ENCODE measurements at regions not wholly inside any gene's neighbourhood (a gene's known extent, or its start where the extent isn't known, plus 50 kb on each side); places are given as distances from the start of the nearest gene placed in this dataset.

- Histone ChIP-seq H3K4me1 (ENCODE audit: control insufficient read depth in 1 of 2, insufficient read depth in 1 of 2, low read depth in 1 of 2, low read length in 1 of 2) (no peaks in the 10 kb centered on the region), H3K27me3 (no peaks in the 10 kb centered on the region), H3K4me3 (ENCODE audit: low read depth in 1 of 2, low read length in 1 of 2) (no peak overlapping the region), H3K9me3 (no peaks in the 10 kb centered on the region), H3K27ac (no peak overlapping the region), H3K36me3 (no peaks in the 10 kb centered on the region)
- no peak for TF ChIP-seq CTCF (IDR thresholded peaks at IDR 0.05)
Observed at GRCh38 chr13:109369353-109370052, 416.9 kb downstream of the IRS2 start.

GRCh38 chr13:109368230-109368629 lies 418.2 kb downstream of the IRS2 start:
- Histone ChIP-seq H3K27me3 (no peaks in the 10 kb centered on the region), H3K9me3 (no peaks in the 10 kb centered on the region), H3K4me1 (ENCODE audit: control insufficient read depth in 1 of 2, insufficient read depth in 1 of 2, low read depth in 1 of 2, low read length in 1 of 2) (no peaks in the 10 kb centered on the region), H3K36me3 (no peaks in the 10 kb centered on the region), H3K27ac (no peak overlapping the region), H3K4me3 (ENCODE audit: low read depth in 1 of 2, low read length in 1 of 2) (no peak overlapping the region)
- TF ChIP-seq CTCF (IDR thresholded peaks at IDR 0.05), result no peak

DNA sequence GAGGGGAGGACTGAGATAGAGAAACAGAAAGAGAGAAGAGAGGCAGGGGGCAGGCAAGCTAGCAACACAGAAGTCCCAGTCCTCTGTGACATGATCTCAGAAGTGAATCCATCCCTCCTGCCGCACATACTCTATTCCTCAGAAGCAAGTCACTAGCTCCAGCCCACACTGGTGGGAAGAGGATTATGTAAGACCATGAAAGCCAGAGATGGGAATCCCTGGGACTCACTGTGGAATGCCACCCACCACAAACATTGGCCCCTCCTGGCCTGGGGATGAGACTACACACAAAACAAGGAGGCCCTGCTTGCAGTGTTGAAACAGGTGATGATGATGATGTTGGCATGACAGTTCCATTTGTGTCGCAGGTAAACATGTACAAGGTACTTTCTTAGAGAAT lies 419.9 kb downstream of the IRS2 start:
- Histone ChIP-seq H3K9me3 (no peaks in the 10 kb centered on the region), H3K27me3 (no peaks in the 10 kb centered on the region), H3K27ac (no peak overlapping the region), H3K4me3 (ENCODE audit: low read depth in 1 of 2, low read length in 1 of 2) (no peak overlapping the region), H3K36me3 (no peaks in the 10 kb centered on the region), H3K4me1 (ENCODE audit: control insufficient read depth in 1 of 2, insufficient read depth in 1 of 2, low read depth in 1 of 2, low read length in 1 of 2) (peaks cover 15% of the 10 kb centered on the region in 2 experiments)
- TF ChIP-seq CTCF (IDR thresholded peaks at IDR 0.05), result no peak

DNA sequence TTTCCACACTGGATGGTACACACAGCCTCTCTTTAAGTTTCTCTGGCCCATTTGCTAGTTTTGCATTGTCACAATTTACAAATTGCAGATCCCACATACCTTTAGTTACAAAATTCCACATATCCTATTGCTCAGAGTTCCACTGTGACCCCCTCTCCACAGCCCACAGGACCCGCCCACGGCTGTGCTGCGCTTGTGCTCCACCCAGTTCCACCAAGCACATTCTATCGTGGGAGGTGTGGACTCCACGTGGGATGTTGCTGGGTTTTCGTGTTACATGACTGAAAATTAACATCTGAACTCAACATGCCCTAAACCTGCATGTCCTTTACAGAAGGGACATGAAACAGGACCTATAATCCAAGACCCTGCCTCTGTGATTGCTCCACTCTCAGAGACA lies 423.0 kb downstream of the IRS2 start:
- H3K4me1 ChIP-seq (ENCODE audit: control insufficient read depth in 1 of 2, insufficient read depth in 1 of 2, low read depth in 1 of 2, low read length in 1 of 2), result peaks cover 21 to 31% of the 10 kb centered on the region in 2 experiments
- no peak for TF ChIP-seq CTCF (IDR thresholded peaks at IDR 0.05)
- H3K27ac ChIP-seq, result no peak overlapping the region
- no peaks in the 10 kb centered on the region for H3K9me3 ChIP-seq
- H3K4me3 ChIP-seq (ENCODE audit: low read depth in 1 of 2, low read length in 1 of 2), result no peak overlapping the region
- H3K27me3 ChIP-seq, result no peaks in the 10 kb centered on the region
- no peaks in the 10 kb centered on the region for H3K36me3 ChIP-seq

- TF ChIP-seq CTCF (IDR thresholded peaks at IDR 0.05), result no peak
- H3K36me3 ChIP-seq, result no peaks in the 10 kb centered on the region
- no peak overlapping the region for H3K4me3 ChIP-seq (ENCODE audit: low read depth in 1 of 2, low read length in 1 of 2)
- no peaks in the 10 kb centered on the region for H3K9me3 ChIP-seq
- H3K4me1 ChIP-seq (ENCODE audit: control insufficient read depth in 1 of 2, insufficient read depth in 1 of 2, low read depth in 1 of 2, low read length in 1 of 2), result peaks cover 21 to 31% of the 10 kb centered on the region in 2 experiments
- peak overlapping the region; percentile 73 for H3K27ac ChIP-seq
- no peaks in the 10 kb centered on the region for H3K27me3 ChIP-seq
Observed at GRCh38 chr13:109362616-109363015, 423.8 kb downstream of the IRS2 start.

Data from neutrophil (primary cell).